ENCODE measurements at regions not wholly inside any gene's neighbourhood (a gene's known extent, or its start where the extent isn't known, plus 50 kb on each side); places are given as distances from the start of the nearest gene placed in this dataset.

DNA sequence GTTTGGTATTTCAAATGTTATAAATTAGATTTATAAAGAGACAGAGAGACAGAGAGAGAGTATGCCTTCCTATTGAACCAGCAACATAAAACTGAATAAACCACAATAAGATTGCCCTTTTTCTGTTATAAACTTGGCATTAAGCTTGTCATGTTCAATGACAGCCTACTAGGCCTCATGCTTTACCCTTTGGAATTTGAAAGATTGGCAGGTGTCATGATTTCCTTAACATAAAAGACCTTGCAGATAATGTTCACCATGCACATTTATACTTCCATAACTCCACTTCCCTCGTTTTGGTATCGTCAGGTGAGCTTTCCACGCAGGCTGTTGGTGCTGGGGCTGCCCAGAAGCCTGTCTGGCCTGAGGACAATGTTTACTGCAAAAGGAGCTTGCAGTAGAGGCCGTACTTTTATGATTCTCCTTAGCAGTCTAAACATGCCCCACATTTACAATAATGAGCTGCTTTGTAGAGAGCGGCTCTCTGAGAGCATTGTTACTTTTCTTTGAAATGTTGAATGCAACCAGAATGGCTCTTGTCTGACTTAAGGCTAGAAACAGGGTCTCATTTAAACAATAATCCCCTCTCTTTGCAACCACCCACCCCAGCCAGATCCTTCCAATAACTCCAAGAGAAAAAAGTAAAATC is 379.1 kb upstream of the ATP5MC3 start (continued):
- TF ChIP-seq, protein P1, sequence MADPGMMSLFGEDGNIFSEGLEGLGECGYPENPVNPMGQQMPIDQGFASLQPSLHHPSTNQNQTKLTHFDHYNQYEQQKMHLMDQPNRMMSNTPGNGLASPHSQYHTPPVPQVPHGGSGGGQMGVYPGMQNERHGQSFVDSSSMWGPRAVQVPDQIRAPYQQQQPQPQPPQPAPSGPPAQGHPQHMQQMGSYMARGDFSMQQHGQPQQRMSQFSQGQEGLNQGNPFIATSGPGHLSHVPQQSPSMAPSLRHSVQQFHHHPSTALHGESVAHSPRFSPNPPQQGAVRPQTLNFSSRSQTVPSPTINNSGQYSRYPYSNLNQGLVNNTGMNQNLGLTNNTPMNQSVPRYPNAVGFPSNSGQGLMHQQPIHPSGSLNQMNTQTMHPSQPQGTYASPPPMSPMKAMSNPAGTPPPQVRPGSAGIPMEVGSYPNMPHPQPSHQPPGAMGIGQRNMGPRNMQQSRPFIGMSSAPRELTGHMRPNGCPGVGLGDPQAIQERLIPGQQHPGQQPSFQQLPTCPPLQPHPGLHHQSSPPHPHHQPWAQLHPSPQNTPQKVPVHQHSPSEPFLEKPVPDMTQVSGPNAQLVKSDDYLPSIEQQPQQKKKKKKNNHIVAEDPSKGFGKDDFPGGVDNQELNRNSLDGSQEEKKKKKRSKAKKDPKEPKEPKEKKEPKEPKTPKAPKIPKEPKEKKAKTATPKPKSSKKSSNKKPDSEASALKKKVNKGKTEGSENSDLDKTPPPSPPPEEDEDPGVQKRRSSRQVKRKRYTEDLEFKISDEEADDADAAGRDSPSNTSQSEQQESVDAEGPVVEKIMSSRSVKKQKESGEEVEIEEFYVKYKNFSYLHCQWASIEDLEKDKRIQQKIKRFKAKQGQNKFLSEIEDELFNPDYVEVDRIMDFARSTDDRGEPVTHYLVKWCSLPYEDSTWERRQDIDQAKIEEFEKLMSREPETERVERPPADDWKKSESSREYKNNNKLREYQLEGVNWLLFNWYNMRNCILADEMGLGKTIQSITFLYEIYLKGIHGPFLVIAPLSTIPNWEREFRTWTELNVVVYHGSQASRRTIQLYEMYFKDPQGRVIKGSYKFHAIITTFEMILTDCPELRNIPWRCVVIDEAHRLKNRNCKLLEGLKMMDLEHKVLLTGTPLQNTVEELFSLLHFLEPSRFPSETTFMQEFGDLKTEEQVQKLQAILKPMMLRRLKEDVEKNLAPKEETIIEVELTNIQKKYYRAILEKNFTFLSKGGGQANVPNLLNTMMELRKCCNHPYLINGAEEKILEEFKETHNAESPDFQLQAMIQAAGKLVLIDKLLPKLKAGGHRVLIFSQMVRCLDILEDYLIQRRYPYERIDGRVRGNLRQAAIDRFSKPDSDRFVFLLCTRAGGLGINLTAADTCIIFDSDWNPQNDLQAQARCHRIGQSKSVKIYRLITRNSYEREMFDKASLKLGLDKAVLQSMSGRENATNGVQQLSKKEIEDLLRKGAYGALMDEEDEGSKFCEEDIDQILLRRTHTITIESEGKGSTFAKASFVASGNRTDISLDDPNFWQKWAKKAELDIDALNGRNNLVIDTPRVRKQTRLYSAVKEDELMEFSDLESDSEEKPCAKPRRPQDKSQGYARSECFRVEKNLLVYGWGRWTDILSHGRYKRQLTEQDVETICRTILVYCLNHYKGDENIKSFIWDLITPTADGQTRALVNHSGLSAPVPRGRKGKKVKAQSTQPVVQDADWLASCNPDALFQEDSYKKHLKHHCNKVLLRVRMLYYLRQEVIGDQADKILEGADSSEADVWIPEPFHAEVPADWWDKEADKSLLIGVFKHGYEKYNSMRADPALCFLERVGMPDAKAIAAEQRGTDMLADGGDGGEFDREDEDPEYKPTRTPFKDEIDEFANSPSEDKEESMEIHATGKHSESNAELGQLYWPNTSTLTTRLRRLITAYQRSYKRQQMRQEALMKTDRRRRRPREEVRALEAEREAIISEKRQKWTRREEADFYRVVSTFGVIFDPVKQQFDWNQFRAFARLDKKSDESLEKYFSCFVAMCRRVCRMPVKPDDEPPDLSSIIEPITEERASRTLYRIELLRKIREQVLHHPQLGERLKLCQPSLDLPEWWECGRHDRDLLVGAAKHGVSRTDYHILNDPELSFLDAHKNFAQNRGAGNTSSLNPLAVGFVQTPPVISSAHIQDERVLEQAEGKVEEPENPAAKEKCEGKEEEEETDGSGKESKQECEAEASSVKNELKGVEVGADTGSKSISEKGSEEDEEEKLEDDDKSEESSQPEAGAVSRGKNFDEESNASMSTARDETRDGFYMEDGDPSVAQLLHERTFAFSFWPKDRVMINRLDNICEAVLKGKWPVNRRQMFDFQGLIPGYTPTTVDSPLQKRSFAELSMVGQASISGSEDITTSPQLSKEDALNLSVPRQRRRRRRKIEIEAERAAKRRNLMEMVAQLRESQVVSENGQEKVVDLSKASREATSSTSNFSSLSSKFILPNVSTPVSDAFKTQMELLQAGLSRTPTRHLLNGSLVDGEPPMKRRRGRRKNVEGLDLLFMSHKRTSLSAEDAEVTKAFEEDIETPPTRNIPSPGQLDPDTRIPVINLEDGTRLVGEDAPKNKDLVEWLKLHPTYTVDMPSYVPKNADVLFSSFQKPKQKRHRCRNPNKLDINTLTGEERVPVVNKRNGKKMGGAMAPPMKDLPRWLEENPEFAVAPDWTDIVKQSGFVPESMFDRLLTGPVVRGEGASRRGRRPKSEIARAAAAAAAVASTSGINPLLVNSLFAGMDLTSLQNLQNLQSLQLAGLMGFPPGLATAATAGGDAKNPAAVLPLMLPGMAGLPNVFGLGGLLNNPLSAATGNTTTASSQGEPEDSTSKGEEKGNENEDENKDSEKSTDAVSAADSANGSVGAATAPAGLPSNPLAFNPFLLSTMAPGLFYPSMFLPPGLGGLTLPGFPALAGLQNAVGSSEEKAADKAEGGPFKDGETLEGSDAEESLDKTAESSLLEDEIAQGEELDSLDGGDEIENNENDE (IDR thresholded peaks at IDR 0.05; ENCODE audit: insufficient replicate concordance, low read length): no peak
- TF ChIP-seq BRCA1 (IDR thresholded peaks at IDR 0.05; ENCODE audit: low read depth, low read length): no peak
- TF ChIP-seq POLR2A (IDR thresholded peaks at IDR 0.05; ENCODE audit: control extremely low read depth in 1 of 2, low read depth in 2 of 2, low read length in 2 of 2): no peak
- no peak for TF ChIP-seq HDAC2 (IDR thresholded peaks at IDR 0.05; ENCODE audit: borderline replicate concordance in 1 of 2, low read depth in 2 of 2, low read length in 2 of 2)
- no peak for TF ChIP-seq SIN3A (conservative IDR thresholded peaks at IDR 0.05 in 1 of 2, IDR thresholded peaks at IDR 0.05 in 1 of 2; ENCODE audit: low read depth in 1 of 2, low read length in 2 of 2)
- TF ChIP-seq, protein P2, sequence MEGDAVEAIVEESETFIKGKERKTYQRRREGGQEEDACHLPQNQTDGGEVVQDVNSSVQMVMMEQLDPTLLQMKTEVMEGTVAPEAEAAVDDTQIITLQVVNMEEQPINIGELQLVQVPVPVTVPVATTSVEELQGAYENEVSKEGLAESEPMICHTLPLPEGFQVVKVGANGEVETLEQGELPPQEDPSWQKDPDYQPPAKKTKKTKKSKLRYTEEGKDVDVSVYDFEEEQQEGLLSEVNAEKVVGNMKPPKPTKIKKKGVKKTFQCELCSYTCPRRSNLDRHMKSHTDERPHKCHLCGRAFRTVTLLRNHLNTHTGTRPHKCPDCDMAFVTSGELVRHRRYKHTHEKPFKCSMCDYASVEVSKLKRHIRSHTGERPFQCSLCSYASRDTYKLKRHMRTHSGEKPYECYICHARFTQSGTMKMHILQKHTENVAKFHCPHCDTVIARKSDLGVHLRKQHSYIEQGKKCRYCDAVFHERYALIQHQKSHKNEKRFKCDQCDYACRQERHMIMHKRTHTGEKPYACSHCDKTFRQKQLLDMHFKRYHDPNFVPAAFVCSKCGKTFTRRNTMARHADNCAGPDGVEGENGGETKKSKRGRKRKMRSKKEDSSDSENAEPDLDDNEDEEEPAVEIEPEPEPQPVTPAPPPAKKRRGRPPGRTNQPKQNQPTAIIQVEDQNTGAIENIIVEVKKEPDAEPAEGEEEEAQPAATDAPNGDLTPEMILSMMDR (IDR thresholded peaks at IDR 0.05; ENCODE audit: control extremely low read depth in 1 of 3, insufficient read depth in 1 of 3, low read depth in 1 of 3, low read length in 3 of 3): no peak
- TF ChIP-seq SP1 (IDR thresholded peaks at IDR 0.05; ENCODE audit: low read depth, low read length): no peak
- no peak for TF ChIP-seq SUZ12 (IDR thresholded peaks at IDR 0.05; ENCODE audit: low read length)

Measured in H1 (cell line).